ENCODE measurements at regions not wholly inside any gene's neighbourhood (a gene's known extent, or its start where the extent isn't known, plus 50 kb on each side); places are given as distances from the start of the nearest gene placed in this dataset.

DNA sequence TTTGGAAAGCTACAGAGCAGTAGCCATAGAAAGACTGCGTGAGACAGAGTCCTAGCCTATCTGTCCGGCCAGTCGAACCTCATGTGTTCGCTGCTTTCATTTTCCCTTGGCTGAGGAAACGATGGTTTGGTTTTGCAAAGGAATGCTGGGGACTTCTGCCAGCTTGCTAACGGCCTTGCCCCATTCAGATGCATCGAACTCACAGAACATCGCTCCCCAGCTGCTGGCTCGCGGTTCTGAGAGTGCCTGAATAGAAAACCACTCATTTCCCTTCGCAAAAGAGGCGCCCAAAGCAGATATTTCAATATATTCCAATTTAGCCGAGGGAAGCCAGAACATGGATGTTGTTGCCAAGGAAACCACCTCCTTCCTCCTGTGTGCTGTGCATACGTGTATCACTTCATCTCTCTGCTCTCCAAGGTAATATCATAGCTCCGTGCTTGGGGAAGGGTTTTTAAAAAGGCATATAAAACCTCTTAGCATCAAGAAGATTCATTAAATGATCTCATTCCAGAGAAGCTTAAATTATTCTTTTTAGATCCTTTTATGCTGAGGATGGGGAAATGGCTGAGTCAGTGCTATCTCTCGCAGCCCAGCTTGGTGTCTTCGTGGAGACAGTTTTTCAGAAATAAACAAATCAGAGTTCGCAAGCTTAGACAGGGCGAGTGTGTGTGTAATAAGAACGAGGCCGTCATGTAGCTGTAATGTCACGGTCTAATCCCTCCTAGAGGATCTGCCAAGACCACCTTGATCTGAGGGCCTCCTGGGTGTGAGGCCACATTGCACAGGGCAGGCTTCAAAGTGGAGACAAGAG is 215.2 kb downstream of the RPS24 start:
- DNase-seq (ENCODE audit: low read depth) = no peak

DNA sequence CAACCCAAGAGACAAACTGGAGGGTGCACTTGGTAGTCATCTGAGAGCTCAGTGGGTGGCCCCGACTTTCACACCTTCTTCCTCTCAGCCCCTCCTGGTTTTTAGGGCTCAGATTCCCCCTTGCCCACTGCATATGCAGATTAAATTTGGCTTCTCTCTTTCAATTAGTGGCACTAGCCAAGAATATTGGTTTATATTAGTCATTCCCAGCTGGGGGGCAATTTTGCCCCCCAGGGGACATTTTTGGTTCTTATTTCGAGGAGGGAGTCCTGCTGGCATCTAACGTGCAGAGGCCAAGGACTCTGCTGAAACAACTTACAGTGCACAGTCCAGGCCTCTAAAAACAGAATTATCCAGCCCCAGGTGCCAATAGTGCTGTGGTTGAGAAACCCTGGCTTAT is 216.0 kb downstream of the RPS24 start:
- no peak for DNase-seq (ENCODE audit: low read depth)

DNA sequence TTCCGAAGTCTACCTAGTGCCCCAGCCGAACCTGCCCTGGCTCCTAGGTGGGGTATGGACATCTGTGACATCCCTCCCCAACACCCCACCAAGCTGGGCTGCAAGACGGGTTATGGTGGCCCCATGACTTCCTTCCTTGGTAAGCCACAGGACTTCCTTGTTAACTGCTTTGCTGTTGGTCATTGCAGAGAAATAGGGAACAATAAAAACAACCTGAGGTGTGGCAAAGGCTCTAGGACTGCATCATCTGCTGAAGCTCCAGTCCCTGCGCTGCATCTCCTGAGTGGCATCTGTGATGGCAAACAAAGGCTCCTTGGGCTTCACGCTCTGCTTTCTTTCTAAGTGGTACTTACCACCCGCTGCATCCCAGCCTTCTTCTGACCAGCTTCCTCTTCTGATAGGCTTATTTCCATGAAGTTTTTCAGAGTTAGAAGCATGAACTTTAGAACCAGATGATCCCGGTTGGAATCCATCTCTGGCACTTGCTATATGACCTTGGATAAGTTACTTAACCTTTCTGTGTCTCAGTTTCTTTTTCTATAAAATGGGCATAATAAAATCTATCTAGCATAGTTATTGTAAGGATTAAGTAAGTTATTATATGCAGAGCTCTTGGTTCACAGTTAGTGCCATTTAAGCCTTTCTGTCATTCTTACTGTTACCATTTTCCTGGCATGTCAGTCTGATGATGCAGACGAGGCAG is 216.8 kb downstream of the RPS24 start:
- no peak for DNase-seq (ENCODE audit: low read depth)

DNA sequence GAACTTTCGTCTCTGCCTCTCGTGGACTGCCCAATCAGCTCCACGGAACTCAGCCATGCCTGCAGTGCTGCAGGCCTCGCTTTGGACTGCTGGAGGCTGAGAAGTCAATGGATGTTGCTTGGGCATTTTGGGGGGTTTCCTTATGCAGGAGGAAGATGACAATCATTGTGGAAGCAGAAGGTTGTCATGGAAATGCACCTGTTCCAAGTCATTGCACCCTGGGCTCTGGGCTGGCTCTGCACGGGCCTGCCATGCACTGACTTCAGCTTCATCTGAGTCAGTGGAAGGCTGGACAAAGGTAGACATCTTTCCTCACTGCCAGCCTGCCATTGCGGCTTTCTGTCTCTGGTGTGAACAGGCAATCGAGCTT is 217.3 kb downstream of the RPS24 start:
- no peak for DNase-seq (ENCODE audit: low read depth)

DNA sequence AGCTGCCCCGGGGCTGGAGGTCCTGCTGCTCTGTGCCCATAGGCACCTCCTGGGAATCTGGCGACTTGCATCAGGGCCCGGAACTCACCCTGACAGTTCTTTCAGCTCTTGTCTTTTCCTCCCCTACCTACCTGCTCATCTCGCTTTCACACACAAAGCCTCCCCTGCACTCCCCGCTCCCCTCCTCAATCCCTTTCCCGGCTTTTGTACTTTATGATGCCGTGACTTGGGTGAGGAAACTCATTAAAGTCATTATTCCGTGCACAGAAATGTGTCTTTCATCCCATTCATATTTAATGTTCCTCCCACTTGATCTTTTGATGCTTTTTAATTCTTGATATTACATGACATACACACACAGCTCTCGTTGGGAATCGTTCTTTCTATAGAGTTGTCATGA is 218.6 kb downstream of the RPS24 start:
- DNase-seq (ENCODE audit: low read depth) = no peak

DNA sequence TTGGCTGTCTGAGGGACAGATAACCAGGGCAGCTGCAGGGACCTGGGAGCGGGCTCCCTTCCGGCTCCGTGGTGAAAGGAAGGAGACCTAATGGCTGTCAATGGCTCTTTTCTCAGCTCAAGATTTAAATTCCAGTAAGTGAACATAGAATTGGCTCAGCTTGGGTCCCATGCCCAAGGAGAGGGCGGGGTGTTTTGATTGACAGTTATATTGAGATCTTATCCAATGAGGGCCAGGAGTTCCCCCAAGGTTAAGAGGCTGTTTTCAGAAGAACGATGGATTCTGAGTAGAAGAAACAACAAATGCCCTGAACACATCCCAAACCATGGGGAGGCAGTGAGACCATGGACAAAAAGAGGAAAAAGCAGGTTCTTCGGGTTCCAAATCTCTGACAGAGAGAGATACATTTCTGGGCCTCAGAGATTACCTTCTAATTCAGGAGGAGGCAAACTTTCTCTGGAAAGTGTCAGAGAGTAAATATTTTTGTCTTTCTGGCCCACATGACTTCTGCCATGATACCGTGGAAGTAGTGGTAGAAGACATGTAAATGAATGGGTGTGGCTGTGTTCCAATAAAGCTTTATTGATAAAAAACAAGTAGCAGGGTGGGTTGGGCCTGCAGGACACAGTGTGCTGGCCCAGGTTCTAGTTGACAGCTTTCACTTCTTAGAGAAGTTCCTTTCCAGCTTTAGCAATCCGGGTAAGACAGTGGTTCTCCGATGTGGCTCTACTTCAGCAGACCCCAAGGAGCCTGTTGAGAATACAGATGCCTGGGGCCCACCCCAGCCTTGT is 219.6 kb downstream of the RPS24 start:
- DNase-seq (ENCODE audit: low read depth) = no peak

DNA sequence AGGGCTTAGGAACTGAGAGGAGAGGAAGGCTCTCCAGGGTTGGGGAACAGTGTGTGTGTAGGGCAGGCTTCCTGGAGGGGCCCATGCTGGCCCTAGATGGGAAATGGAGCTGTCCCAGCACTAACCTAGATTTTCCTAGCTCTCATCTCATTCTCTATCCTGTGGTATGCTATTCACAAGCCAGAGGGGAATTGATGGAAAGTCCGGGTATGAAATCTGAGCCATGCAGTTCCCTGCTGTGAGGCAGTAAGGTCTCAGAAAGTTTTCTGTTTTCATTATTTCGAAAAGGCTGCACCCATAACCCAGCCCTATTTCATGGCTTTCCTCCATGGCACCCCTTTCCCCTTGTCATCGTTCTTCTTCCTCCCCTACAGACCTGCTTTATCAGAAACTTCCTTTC is 220.3 kb downstream of the RPS24 start:
- DNase-seq (ENCODE audit: low read depth) = no peak

DNA sequence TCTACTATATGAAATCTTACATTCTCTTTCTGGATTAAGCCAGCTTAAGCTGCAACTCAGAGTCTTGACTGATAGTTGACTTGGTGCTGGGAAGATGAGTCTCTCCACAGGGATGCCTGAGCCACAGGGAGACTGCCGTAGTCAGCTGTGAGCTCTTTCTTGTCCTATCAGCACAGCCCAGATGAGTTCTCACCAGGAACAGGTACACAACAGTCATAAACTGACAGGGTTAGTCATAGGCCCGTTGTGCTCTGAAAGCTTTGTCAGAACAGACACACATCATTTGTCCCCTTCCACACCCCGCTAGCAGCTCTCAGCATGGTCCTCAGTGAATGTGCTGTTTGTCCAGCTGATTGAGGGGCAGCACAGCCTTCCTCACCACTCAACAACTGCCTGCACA is 221.6 kb downstream of the RPS24 start:
- no peak for DNase-seq (ENCODE audit: low read depth)

DNA sequence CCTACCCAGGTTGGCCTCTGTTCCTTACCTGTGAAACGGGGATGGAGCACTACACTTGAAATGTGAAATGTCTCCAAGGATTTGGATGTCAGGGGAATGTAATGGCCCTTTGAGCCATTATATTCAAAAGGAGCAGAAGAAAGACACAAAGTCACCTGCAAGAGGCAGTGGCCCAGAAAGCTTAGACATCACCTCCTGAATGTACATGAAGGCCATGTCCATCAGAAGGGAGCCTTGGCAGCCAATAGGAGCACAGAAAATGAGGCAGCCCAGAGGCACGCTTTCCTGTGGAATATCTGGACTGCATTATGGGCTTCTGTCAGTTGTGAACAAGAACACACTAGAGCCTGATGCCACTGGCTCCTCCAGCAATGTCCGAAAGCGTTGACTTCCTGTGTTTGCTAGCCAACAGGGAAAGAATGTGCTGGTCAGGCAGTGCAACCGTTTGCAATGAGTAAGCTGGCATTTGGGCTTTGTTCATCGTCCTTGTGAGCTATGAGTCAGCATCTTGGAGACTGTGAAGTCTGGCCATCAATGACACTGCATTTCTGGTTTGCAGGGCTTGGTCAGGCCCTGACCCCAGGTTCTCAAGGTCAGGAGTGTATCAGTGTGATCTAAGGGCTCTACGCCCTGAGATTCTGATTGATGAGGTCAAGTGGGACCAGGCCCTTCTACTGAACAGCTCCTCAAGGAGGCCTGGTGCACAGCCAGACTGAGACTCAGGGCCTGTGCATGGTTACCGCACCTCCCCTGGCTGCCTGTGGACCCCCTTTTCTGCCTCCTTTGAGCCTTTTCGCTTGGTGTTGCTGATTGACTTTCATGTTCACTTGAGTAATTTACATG is 222.4 kb downstream of the RPS24 start:
- DNase-seq (ENCODE audit: low read depth) = no peak

DNA sequence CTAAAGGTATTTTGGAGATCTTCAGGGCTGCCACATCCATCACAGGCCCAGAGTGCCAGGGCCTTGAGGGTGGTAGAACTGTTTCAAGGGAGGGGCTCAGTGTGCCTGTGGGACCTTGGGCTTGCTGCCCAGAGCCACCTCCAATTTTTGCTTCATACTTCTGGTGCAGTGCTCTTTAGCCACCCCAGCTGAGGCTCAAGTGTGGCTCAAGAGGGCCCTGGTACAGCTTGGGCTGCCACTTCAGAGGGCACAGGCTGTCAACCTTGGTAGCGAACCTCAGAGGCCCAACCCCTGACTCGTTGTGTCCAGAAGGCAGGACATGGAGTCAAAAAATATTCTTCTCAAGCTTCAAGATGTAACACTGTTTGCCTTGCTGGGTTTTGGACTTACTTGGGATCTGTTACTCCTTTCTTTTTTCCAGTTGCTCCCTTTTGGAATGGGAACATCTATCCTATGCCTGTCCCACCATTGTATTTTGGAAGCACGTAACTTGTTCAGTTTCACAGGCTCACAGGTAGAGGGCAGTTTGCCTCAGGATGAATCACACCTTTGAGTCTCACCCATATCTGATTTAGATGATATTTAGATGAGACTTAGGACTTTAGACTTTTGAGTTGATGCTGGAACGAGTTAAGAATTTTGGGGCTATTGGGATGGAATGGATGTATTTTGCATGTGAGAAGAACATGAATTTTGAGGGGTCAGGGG is 224.8 kb downstream of the RPS24 start:
- DNase-seq (ENCODE audit: low read depth) = no peak

DNA sequence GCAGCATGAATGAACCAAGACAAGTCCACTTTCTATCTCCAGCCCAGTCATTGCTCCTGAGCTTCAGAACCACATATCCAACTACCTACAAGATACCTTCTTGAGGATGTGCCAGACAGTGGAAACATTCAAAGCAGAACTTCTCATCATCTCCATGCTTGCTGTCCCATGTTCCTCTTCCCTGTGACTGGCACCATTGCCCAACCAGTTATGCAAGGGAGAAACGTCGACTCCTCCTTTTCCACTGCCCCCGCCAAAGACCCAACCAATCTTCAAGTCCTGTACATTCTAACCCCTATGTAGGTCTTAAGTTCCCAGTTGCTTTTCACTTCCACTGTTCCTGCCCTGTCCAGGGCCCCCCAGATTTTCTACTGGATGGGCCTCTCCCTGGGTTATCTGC is 225.7 kb downstream of the RPS24 start:
- DNase-seq (ENCODE audit: low read depth) = no peak

DNA sequence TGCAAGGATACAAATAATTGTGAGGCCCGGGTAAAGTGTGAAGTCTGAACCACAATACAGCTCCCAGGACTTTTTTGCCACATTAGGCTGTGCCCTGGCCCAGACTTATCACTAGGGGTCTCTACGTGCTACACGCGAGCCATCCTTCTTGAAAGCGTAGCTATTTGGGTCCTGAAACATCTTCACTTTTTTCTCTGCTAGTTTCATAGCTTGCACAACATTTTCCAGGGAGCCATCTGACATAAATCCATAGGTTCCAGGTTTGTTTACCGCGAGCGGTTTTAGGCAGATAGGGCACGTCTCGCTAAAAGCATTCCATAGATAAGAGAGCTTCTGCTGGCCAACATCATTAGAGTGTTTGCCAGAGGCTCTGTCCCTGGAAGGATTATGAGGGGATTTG is 226.5 kb downstream of the RPS24 start:
- no peak for DNase-seq (ENCODE audit: low read depth)

DNA sequence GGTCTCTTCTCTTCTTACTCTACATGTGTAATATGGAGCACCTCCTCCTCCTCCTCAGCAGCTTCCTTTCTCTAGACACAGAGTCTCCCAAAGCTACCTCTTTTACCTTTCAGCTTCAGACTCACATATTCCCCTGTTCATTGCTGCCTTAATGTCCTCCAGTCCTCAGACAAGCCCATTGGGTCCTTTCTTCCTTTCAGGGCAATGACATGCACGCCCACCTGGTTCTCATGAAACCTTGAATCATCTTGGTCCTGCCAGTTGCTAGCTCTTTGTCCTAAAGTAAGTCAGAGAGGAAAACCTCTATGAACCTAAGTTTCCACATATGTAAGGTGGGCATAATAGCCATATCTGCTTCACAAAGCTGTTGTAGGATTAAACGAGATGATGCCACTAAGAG is 227.0 kb downstream of the RPS24 start:
- no peak for DNase-seq (ENCODE audit: low read depth)

DNA sequence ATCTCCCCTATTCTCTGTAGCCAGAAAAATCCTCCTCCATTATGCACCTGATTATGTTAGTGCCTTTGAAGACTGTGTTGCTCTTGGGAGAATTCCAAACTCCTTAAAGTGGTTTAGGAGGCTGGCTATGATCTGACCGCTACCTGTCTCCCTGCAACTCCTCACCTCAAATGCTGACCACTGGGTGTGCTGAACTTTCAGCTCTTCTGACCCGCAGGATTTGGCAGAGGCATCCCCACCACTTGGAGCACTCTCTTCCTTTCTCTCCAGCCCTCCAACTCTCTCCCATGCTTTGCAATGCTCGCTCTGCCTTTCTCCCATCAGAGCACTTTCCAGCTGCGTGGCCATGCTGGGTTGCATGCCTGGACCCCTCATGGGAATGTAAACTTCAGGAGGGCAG is 227.6 kb downstream of the RPS24 start:
- DNase-seq (ENCODE audit: low read depth) = no peak

DNA sequence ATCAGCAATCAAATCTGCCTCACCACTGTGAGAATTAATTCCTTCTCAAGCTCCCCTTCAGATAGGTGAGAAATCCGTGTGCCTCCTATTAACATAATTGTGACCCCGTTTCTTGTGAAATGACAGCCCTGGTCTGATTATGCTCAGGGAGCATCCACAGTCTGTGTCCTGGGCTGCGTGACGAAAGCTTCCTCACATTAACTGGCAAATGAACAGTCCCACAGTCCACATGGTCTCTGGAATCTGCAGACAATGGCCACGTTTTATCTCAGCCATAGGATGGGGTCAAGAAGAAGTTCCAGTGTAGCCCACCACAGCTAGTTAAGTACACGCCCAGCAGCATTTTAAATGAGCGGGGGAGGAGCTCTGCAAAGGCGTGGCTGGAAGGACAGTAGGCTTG is 229.2 kb downstream of the RPS24 start:
- no peak for DNase-seq (ENCODE audit: low read depth)

DNA sequence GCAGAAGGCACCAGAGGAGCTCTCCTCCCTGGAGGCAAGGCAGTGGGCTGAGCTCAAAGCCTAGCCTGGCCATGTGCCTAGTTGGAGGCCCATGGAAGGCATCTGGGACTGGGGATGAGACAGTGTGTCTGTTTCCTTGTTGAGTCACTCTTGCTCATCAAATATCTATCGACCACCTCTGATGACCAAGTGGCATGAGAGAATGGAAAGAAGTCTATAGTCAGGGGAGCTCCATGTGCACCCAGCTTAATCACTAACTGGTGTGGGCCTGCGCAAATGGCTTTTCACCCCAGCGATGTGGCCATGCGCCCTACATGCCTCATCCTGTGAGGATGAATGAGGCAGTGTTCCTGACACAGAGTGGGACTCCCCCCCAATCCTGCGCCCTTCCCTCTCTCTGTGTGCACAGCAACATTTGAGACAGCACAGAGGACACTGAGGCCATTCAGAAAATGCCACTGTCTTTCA is 229.9 kb downstream of the RPS24 start:
- DNase-seq (ENCODE audit: low read depth) = no peak

DNA sequence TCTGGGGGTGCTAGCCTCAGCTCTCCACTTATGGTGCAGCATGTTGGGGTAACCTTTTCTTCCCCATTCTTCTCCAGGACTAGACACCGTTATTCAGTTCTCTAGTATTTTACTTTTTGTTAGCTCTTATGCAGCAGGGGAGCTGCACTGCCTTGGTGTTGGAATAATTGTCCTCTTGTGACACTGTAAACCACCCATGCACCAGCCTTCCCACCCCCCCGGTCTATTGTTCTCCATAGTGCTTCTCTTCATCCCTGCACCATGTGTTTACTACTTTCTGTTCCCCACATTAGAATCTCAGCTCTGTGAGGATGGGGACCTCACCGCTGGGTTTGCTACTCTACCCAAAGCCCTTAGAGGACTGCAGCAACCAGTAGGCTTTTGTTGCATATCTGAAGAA is 230.7 kb downstream of the RPS24 start:
- DNase-seq (ENCODE audit: low read depth) = no peak

DNA sequence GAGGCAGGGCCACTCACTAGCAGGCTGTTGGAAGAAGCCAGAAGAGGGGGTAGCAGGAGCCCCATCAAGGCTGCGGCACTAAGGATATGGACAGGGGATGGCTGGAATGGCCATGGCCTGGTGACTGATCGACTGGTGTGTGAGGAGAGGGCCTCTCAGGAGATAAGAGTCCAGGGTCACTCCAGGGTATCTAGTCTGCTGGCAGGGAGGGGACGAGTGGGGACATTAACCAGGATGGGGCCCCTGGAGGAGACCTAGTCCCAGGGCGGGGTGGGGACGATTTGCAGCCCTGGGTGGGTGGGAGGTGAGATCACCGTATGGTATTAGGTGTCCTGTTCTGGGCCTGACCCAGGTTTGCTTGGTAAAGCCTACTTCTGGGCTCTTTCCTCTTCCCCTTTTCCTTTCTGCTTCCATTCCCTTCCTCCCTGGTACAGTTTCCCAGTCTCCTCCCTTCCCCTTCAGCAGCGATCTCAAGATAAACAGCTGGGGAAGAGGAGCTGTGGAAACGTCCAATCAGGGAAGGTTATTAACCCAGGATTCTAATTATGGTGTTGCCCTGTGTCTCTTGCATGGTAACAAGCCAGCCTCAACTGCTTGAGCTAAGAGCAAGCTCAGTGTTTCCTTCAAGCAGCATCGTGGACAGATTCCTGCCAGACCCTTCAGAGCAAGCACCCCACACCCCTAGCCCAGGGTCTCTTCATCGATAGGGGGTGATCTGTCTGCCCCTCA is 233.2 kb downstream of the RPS24 start:
- no peak for DNase-seq (ENCODE audit: low read depth)

DNA sequence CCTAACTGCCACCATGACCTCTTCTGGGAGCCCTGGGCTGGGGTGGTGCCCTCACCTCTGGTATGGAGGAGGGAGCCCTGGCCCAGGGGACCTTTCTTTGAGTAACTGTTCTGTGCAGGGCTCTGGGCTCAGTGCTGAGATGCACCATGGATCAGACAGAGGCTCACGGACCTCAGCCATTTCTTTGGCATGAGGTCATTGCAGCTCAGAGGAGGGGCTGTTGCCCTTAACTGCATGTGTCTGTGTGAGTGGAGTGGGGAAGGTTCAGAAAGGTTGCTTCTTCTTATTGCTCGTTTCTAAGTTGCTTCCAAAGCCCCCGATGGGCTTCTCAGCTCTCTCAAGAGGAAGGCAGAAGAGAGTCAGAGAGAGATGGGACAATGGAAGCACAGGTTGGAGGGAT is 233.9 kb downstream of the RPS24 start:
- no peak for DNase-seq (ENCODE audit: low read depth)

DNA sequence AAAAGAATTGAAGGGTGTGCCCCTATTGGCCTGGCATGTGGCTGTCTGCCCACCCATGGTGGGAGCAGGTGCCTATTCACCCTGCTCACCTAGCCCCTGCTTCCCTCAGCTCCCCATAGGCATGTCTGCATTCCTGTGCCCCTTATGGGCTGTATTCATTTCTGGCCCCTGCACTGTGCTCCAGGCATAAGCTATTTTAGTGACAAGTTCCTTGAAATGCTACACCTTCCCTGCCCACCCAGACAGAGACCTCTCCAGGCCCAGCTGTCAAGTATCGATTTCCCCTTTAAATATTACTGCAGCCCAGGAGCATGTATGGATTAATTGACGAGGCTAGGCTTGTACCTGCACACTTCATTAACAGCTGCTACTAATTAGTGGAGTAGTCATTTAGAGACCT is 235.4 kb downstream of the RPS24 start:
- DNase-seq (ENCODE audit: low read depth) = no peak

DNA sequence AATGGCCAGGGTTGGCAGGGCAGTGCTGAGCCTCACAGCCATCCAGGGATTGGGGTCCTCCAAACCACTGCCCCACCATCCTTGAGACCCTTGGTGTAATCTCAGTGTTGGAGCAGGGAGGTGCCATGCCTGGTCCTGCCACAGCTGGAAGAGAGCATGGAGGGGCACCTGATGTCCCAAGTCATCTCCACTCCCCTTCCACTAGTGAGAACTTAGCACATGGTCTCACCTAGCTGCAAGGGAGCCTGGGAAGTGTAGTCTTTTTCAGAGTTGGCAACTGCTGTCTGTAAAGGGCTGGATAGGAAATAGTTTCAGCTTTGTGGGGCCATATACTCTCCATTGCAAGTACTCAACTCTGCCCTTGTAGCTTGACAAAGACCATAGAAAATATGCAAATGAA is 238.7 kb downstream of the RPS24 start:
- no peak for DNase-seq (ENCODE audit: low read depth)

Data from activated T-cell treated with anti-CD3 and anti-CD28 coated beads for 24 hours (primary cell).